Activated CD4-positive, alpha-beta T cell treated with anti-CD3 and anti-CD28 coated beads for 4 hours (primary cell): ENCODE measurements at regions not wholly inside any gene's neighbourhood (a gene's known extent, or its start where the extent isn't known, plus 50 kb on each side); places are given as distances from the start of the nearest gene placed in this dataset.
"Not testable (repeated sequence)": the region's sequence is repeated elsewhere in the genome, so short reads cannot be mapped to it uniquely, and the experiment has no call there.

ENCODE experiments used
- DNase-seq, 2 donors: peaks; one replicate each; pipeline ENCODE4 v3.0.0-alpha.2; 2020

GRCh38 chr9:31588756-31589155 is 795.7 kb upstream of the ACO1 start:
- no peak for DNase-seq

GRCh38 chr9:31590091-31590490 is 794.4 kb upstream of the ACO1 start:
- no peak for DNase-seq

GRCh38 chr9:31597086-31597485 is 787.4 kb upstream of the ACO1 start:
- not testable (repeated sequence) for DNase-seq

DNA sequence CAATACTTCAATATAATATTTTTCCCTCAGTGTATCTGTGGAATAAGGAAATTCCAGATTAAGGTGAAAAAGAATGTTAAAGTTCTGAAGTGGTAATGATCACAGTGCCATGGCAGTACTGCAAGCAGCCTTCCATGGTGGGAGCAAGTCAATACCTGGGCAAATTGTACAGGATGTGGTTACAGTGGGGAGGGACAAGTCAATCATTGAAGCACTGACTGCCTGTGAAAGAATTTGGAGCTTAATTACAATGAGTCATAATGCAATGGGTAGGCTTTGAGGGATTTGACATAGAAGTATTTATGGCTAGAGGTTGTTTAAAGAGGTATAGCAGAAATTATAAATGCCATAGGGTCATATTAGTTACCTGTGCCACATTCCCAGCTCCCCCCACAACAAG is 786.5 kb upstream of the ACO1 start:
- DNase-seq: no peak

DNA sequence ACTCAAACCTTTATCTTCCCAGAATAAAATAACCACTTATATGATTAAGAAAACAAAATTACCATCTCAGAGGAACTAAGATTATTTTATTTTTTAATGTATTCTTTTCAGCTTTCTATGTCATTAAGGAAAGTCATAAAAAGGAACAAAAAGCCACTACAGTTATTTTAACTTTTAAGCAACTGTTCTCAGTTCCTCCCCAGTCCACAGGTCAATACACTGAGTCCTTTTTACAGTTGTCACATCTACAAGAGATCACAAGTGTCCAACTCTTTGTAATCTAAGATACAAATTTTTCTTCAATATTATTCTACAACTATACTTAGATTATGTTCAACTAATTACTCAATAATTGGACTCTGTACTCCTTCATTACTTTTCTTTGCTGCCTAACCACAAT is 782.8 kb upstream of the ACO1 start:
- no peak for DNase-seq

GRCh38 chr9:31604531-31604930 is 779.9 kb upstream of the ACO1 start:
- no peak for DNase-seq

DNA sequence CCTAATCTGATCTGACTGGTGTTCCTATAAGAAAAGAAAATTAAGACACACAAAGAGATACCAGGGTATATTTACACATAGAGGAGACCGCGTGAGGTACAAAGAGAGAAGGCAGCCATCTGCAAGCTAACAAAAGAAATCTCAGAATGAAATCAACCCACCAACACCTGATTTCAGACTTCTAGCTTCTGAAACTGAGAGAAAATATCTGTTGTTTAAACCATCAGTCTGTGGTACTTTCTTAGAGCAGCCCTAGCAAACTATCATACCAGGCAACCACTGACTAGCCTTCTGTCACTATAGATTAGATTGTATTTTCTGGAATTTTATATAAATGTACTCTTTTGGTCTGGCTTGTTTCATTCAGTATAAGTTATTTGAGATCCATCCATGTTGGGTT is 779.3 kb upstream of the ACO1 start:
- DNase-seq: no peak

- no peak for DNase-seq
Observed at GRCh38 chr9:31606678-31607077, 777.8 kb upstream of the ACO1 start.

- no peak for DNase-seq
Observed at GRCh38 chr9:31608416-31608815, 776.0 kb upstream of the ACO1 start.

DNA sequence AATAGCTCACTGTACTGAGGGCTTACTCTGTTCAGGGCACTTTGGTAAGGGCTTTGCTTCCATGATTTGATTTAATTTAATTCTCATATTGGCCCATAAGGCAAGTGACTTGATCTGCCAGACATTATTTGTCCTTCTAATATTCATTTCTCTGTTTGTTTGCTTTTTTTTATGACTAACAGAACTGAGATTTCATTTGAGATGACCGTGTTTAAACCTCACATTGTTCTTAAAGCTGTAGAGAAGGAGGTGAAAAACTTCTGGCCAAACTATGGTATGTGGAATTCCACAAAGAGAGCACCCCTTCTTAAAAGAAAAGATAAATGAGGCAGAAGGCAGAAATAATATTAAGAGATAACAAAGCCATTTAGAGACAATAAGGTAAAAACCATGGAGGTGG is 775.6 kb upstream of the ACO1 start:
- no peak for DNase-seq

DNA sequence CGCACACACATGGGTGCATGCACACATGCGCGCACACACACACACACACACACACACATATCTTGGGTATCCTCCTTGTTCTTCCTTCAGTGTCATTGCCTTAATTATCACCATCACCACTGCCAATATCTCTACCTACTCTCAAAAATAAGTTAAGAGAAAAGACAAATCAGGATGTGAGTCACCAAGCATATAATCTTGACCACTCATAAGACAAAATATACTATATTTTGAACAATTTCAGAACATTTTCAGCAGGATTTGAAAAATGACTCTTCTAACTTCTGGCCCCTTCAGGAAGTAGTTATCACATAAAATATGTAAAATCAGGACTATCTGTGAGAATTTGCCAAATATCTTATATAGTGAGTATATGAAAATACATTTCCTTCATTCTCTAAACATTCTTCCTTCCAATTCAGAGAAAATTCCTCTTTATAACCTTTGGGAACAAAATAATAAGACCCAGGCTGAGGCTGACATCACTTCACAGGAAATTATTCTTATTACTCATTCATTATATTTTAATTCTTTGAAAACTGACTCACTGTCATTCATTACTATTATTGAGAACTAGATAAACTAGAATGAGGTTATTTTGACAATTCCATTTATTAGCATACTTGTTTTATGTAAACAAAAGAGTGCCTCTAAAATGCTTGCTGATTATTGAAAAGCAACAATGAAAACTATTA is 772.0 kb upstream of the ACO1 start:
- no peak for DNase-seq

DNA sequence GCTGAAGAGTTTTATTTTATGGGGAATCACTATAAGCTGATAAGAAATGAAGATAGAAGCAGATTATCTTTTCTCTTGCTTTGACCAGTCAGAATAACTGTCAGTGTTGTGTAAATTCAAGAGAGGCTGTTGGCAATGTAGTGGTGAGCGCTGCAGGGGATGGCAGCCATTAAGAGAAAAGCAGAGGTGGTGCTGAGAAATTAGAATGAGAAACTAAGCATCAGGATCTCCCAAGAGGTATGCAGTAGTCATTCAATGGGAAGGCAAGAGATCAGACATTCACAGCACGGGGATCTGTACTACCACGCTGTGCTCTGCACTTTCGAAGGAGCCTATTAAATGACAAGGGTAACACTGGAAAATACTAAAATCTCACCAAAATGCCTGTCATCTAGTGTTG is 768.5 kb upstream of the ACO1 start:
- no peak for DNase-seq

DNA sequence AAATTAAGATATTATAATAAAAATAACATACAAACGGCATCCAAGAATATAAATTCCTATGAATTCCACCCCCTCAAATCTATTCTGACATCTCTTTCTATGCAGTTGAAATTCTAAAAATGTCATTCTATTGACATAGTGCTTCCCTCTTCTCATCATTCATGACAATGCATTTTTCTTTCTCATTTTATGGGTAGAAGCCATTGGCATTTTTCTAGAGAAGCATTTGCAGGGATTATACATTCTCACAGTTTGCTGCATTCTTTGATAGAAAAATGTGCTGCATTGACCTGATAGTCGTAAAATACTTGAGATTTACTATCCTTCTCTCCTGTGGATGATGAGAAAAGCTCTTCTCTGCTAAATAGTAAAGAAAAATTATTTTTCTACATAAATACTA is 760.9 kb upstream of the ACO1 start:
- DNase-seq: no peak

GRCh38 chr9:31629292-31629691 is 755.2 kb upstream of the ACO1 start:
- DNase-seq: no peak

- no peak for DNase-seq
Observed at GRCh38 chr9:31637265-31637664, 747.2 kb upstream of the ACO1 start.

GRCh38 chr9:31637861-31638260 is 746.6 kb upstream of the ACO1 start:
- DNase-seq: no peak

DNA sequence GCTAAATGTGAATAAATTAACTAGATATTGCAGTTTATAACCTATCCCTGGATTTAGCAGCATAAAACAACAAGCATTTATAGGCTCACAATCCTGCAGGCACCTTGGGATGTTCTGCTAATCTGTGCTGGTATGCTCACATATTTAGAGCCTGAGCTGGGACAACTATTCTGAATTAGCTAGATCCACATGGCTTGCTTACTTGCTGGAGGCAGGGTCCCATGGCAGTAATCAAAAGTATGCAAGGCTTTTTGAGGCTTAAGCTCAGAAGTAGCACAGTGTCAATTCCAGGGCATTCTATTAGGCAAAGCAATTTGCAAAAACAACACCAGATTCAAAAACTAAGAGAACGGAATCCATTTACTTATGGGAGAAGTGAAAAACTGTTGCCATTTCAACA is 745.0 kb upstream of the ACO1 start:
- DNase-seq: no peak

DNA sequence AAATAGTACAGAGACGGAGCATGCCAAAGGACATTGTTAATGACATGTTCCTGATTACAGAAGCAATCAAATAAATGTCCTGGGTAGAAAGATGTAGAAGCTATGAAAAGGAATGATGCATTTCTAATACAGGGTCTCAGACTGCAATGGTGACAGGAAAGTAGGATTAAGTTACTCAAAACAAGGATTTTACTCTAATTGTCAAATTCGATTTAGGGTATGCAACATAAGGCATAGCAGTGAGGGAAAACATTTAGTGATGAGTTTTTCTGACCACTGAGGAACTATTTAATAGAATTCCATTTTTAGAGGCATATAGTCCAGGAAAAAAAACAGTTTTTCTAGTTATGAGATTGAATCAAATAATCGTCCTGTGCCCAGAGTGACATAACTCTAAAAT is 715.1 kb upstream of the ACO1 start:
- DNase-seq: no peak

DNA sequence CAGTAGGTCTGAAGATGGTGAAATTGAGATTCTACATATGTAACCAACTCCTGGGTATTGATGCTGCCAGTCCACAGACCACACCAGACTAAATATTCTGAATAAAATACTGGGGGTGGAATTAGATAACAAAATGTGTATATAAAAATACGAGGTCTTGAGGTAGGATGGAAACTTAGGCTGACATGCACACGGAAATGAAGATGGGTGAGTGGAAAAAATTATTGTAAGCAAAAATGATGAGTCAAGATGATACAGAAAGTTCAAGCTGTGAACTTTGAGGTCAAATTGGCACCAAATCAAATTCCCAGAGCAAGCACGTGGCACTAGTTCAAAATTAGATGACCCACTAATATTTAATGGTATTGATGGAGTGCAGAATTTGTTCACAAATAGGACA is 713.4 kb upstream of the ACO1 start:
- no peak for DNase-seq

- no peak for DNase-seq
Observed at GRCh38 chr9:31674264-31674663, 710.2 kb upstream of the ACO1 start.

GRCh38 chr9:31677415-31677814 is 707.0 kb upstream of the ACO1 start:
- DNase-seq: no peak

GRCh38 chr9:31677877-31678276 is 706.6 kb upstream of the ACO1 start:
- DNase-seq: no peak

DNA sequence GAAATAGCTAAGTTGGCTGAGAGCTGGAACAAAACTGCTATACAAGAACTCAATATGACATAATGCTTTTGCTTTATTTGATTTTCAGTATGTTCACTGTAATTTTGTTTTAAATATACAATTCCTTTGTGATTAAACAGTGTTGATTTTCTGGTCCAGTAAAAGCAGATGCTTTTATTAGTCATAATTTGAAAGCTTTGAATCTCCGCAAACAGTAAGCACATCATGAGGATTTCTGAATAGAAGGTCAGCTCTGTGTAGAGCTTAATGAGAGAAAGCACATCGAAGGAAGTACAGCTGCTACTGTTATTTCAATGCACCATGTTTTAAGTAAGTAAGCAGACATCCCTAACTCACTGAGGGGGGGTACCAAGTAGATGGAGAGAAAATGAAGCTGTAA is 701.3 kb upstream of the ACO1 start:
- no peak for DNase-seq

- DNase-seq: no peak
Observed at GRCh38 chr9:31697956-31698355, 686.5 kb upstream of the ACO1 start.

GRCh38 chr9:31699836-31700235 is 684.6 kb upstream of the ACO1 start:
- DNase-seq: no peak
